Tibial nerve (tissue), 4 donors: ENCODE measurements at regions not wholly inside any gene's neighbourhood (a gene's known extent, or its start where the extent isn't known, plus 50 kb on each side); places are given as distances from the start of the nearest gene placed in this dataset.

ENCODE experiments used
- EP300 ChIP-seq, 2 donors: sonication (generic); formaldehyde crosslinking; IDR thresholded peaks; one replicate each; pipeline ENCODE4 v1.6.1; 2017; ENCODE audit warnings: antibody characterized with exemption in 2 of 2, mild to moderate bottlenecking in 1 of 2
- POLR2A ChIP-seq, 2 donors: fragments of 450-650 bp; IDR thresholded peaks; one replicate each; pipeline ENCODE4 v1.6.1; 2017; ENCODE audit warnings: antibody characterized with exemption in 2 of 2, mild to moderate bottlenecking in 2 of 2, moderate library complexity in 2 of 2
- TF ChIP-seq, protein P1 (sequence below), 5 experiments: fragments of 200-600 bp in 3 of 5; fragments of 450-650 bp in 2 of 5; sonication (generic) in 3 of 5; IDR thresholded peaks; one replicate each; pipeline ENCODE4 v1.5.1; 2016 to 2019; ENCODE audit warnings: antibody characterized with exemption in 5 of 5, mild to moderate bottlenecking in 3 of 5, moderate library complexity in 2 of 5

DNA sequence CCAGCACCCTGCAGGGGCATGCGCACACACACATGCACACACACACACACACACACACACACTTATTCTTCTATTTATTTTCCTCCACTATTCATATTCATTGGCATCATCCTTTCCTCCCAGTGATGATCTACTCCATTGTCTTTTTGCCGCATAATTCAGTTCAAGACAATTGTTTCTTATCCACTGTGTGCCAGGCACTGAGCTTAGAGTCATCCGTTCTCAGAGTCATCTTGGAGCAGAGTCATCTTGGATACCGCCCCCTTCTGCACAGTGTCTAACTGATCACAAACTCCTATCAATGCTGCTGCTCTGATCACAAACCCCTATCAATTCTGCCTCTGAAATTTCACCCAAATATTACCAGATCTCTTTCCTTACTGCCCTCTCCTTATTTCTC, 102.8 kb upstream of the PROX1 start:
- TF ChIP-seq POLR2A (IDR thresholded peaks at IDR 0.05) (no peak), EP300 (IDR thresholded peaks at IDR 0.05) (no peak)
- TF ChIP-seq, protein P1, sequence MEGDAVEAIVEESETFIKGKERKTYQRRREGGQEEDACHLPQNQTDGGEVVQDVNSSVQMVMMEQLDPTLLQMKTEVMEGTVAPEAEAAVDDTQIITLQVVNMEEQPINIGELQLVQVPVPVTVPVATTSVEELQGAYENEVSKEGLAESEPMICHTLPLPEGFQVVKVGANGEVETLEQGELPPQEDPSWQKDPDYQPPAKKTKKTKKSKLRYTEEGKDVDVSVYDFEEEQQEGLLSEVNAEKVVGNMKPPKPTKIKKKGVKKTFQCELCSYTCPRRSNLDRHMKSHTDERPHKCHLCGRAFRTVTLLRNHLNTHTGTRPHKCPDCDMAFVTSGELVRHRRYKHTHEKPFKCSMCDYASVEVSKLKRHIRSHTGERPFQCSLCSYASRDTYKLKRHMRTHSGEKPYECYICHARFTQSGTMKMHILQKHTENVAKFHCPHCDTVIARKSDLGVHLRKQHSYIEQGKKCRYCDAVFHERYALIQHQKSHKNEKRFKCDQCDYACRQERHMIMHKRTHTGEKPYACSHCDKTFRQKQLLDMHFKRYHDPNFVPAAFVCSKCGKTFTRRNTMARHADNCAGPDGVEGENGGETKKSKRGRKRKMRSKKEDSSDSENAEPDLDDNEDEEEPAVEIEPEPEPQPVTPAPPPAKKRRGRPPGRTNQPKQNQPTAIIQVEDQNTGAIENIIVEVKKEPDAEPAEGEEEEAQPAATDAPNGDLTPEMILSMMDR (IDR thresholded peaks at IDR 0.05): no peak
